ENCODE measurements at regions not wholly inside any gene's neighbourhood (a gene's known extent, or its start where the extent isn't known, plus 50 kb on each side); places are given as distances from the start of the nearest gene placed in this dataset.

GRCh38 chr4:128728190-128728589, 81.3 kb upstream of the JADE1 start:
- H3K9me3 ChIP-seq (ENCODE audit: low read depth), result no peaks in the 10 kb centered on the region
- DNase-seq (ENCODE audit: low read depth in 1 of 2, low spot score in 1 of 2), result no peak
- H3K4me3 ChIP-seq, result no peak overlapping the region
- no peak overlapping the region for H3K27ac ChIP-seq
- H3K4me1 ChIP-seq (ENCODE audit: low read depth), result peaks cover 4% of the 10 kb centered on the region
- no peaks in the 10 kb centered on the region for H3K36me3 ChIP-seq
- no peak for TF ChIP-seq CTCF (IDR thresholded peaks at IDR 0.05; ENCODE audit: low read depth, low read length)
- H3K27me3 ChIP-seq, result no peaks in the 10 kb centered on the region

GRCh38 chr4:128727658-128728057, 81.8 kb upstream of the JADE1 start:
- no peak overlapping the region for H3K4me3 ChIP-seq
- H3K9me3 ChIP-seq (ENCODE audit: low read depth), result no peaks in the 10 kb centered on the region
- H3K4me1 ChIP-seq (ENCODE audit: low read depth), result peaks cover 4% of the 10 kb centered on the region
- DNase-seq (ENCODE audit: low read depth in 1 of 2, low spot score in 1 of 2), result peak in 1 of 2 donors; percentile 9
- no peaks in the 10 kb centered on the region for H3K27me3 ChIP-seq
- H3K27ac ChIP-seq, result no peak overlapping the region
- no peaks in the 10 kb centered on the region for H3K36me3 ChIP-seq
- no peak for TF ChIP-seq CTCF (IDR thresholded peaks at IDR 0.05; ENCODE audit: low read depth, low read length)

- Histone ChIP-seq H3K4me1 (ENCODE audit: low read depth) (peaks cover 4% of the 10 kb centered on the region), H3K4me3 (no peak overlapping the region), H3K9me3 (ENCODE audit: low read depth) (no peaks in the 10 kb centered on the region), H3K27ac (no peak overlapping the region), H3K36me3 (no peaks in the 10 kb centered on the region), H3K27me3 (no peaks in the 10 kb centered on the region)
- no peak for TF ChIP-seq CTCF (IDR thresholded peaks at IDR 0.05; ENCODE audit: low read depth, low read length)
- DNase-seq (ENCODE audit: low read depth in 1 of 2, low spot score in 1 of 2), result no peak
Observed at GRCh38 chr4:128725405-128726055, 84.0 kb upstream of the JADE1 start.

GRCh38 chr4:128722911-128723310, 86.6 kb upstream of the JADE1 start:
- Histone ChIP-seq H3K9me3 (ENCODE audit: low read depth) (no peaks in the 10 kb centered on the region), H3K27ac (no peak overlapping the region), H3K4me1 (ENCODE audit: low read depth) (peaks cover 2% of the 10 kb centered on the region), H3K36me3 (no peaks in the 10 kb centered on the region), H3K27me3 (no peaks in the 10 kb centered on the region), H3K4me3 (no peak overlapping the region)
- TF ChIP-seq CTCF (IDR thresholded peaks at IDR 0.05; ENCODE audit: low read depth, low read length), result no peak
- no peak for DNase-seq (ENCODE audit: low read depth in 1 of 2, low spot score in 1 of 2)

- TF ChIP-seq CTCF (IDR thresholded peaks at IDR 0.05; ENCODE audit: low read depth, low read length), result no peak
- Histone ChIP-seq H3K27me3 (no peaks in the 10 kb centered on the region), H3K4me1 (ENCODE audit: low read depth) (no peaks in the 10 kb centered on the region), H3K36me3 (no peaks in the 10 kb centered on the region), H3K9me3 (ENCODE audit: low read depth) (no peaks in the 10 kb centered on the region), H3K4me3 (no peak overlapping the region), H3K27ac (no peak overlapping the region)
- DNase-seq (ENCODE audit: low read depth in 1 of 2, low spot score in 1 of 2), result peak in 1 of 2 donors; percentile 26
Observed at GRCh38 chr4:128721896-128722295, 87.6 kb upstream of the JADE1 start.
